ENCODE measurements at regions not wholly inside any gene's neighbourhood (a gene's known extent, or its start where the extent isn't known, plus 50 kb on each side); places are given as distances from the start of the nearest gene placed in this dataset.
"Not testable (repeated sequence)": the region's sequence is repeated elsewhere in the genome, so short reads cannot be mapped to it uniquely, and the experiment has no call there.

GRCh38 chr10:56447613-56448012 is 86.6 kb upstream of the ZWINT start:
- CTCF ChIA-PET; H3K9me3 Mint-ChIP-seq; POLR2A ChIA-PET; H3K36me3 Mint-ChIP-seq (ENCODE audit: low read depth); H3K27me3 Mint-ChIP-seq; DNase-seq; H3K27ac Mint-ChIP-seq; H3K4me3 Mint-ChIP-seq; H3K4me1 Mint-ChIP-seq: not testable (repeated sequence)

GRCh38 chr10:56441337-56441736 is 80.3 kb upstream of the ZWINT start:
- DNase-seq; POLR2A ChIA-PET; H3K4me3 Mint-ChIP-seq; CTCF ChIA-PET; H3K4me1 Mint-ChIP-seq; H3K36me3 Mint-ChIP-seq (ENCODE audit: low read depth); H3K27ac Mint-ChIP-seq; H3K9me3 Mint-ChIP-seq; H3K27me3 Mint-ChIP-seq: not testable (repeated sequence)
